Right atrium auricular region (tissue), 2 donors: ENCODE measurements at regions not wholly inside any gene's neighbourhood (a gene's known extent, or its start where the extent isn't known, plus 50 kb on each side); places are given as distances from the start of the nearest gene placed in this dataset.
"Not testable (repeated sequence)": the region's sequence is repeated elsewhere in the genome, so short reads cannot be mapped to it uniquely, and the experiment has no call there.

Source experiments
- DNase-seq: peaks from one replicate; pipeline ENCODE4 v3.0.0-alpha.2; 2019; ENCODE audit warnings: low spot score
- H3K27ac ChIP-seq, 2 donors: fragments of 200-600 bp; sonication (generic); 1 replicate in 1 of 2; 2 replicates in 1 of 2; pipeline ENCODE4 v1.5.1; 2016 to 2019
- H3K27me3 ChIP-seq, 2 donors: fragments of 200-600 bp; sonication (generic); one replicate each; pipeline versions ENCODE4 v1.5.1 to v1.6.0; 2017 to 2019
- H3K36me3 ChIP-seq: fragments of 200-600 bp; sonication (generic); one replicate; pipeline ENCODE4 v1.5.1; 2016
- H3K4me1 ChIP-seq, 2 donors: fragments of 200-600 bp; sonication (generic); one replicate each; pipeline versions ENCODE4 v1.5.1 to v1.6.0; 2017 to 2019
- H3K4me3 ChIP-seq, 2 donors: fragments of 200-600 bp; sonication (generic); 1 replicate in 1 of 2; 2 replicates in 1 of 2; pipeline ENCODE4 v1.5.1; 2017 to 2019; ENCODE audit warnings: mild to moderate bottlenecking in 1 of 2, moderate library complexity in 1 of 2
- H3K9me3 ChIP-seq, 2 donors: fragments of 200-600 bp; sonication (generic); one replicate each; pipeline ENCODE4 v1.5.1; 2019
- TF ChIP-seq, protein P1 (sequence below), 2 donors: fragments of 200-600 bp; sonication (generic); IDR thresholded peaks; one replicate each; pipeline ENCODE4 v1.5.1; 2019; ENCODE audit warnings: antibody characterized with exemption in 2 of 2

DNA sequence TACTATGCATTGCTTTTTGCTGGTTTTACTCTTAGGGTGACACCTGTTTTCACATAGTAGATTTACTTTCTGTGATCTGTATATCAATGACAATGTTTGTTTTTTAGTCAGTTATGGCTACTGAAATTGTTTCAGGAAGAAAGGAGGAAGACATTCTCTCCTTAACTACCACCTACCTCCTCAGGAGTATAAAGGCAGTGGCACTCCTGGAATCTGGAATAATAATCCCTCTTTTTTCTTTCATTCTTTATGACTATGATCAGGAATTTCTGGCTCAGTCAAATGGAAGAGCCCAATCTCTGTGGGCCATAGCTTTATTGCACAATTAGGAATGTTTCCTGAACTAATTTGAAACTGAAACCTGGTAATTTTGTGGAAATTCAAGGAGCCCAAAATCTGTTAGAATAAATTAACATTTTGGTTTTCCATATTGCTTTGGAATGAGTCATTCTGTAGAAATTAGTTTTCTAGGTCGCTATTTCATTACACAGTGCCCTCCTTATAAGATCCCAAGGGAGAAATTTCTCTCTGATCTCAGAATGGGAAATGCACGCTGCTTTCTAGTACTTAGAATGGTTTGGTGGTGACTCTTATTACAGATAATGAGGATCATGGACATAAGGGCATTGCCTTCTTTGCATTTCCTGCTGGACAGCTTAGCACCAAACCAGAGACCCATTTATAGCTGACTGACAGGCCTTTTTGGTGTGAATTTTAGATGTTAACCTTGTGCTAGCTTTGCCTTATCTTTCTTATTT lies 95.3 kb upstream of the VLDLR start:
- Histone ChIP-seq H3K27me3 (no peaks in the 10 kb centered on the region), H3K36me3 (peaks cover 3% of the 10 kb centered on the region), H3K27ac (no peak overlapping the region), H3K4me3 (no peak overlapping the region), H3K9me3 (no peaks in the 10 kb centered on the region), H3K4me1 (no peaks in the 10 kb centered on the region)
- no peak for DNase-seq
- TF ChIP-seq, protein P1, sequence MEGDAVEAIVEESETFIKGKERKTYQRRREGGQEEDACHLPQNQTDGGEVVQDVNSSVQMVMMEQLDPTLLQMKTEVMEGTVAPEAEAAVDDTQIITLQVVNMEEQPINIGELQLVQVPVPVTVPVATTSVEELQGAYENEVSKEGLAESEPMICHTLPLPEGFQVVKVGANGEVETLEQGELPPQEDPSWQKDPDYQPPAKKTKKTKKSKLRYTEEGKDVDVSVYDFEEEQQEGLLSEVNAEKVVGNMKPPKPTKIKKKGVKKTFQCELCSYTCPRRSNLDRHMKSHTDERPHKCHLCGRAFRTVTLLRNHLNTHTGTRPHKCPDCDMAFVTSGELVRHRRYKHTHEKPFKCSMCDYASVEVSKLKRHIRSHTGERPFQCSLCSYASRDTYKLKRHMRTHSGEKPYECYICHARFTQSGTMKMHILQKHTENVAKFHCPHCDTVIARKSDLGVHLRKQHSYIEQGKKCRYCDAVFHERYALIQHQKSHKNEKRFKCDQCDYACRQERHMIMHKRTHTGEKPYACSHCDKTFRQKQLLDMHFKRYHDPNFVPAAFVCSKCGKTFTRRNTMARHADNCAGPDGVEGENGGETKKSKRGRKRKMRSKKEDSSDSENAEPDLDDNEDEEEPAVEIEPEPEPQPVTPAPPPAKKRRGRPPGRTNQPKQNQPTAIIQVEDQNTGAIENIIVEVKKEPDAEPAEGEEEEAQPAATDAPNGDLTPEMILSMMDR (IDR thresholded peaks at IDR 0.05) = no peak

DNA sequence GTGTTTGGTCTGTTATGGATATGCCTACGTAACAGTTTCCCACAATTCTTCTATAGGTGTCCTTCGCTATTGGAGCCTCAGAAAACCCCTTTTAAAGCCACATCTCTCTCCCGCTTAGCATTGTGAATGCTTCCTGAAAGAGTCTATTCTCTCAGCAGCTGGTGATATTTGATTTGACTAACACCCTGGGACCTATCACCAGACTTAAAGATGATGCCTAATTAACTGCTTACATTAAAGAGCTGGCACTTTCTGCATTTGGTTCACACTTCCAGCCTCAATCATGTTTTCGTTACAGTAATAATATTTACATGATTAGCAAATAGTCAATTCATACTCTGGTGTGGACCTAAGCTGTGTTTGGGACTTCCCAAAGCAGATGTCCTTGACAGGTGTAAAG lies 90.1 kb upstream of the VLDLR start:
- DNase-seq = no peak
- H3K27ac ChIP-seq = no peak overlapping the region
- no peaks in the 10 kb centered on the region for H3K9me3 ChIP-seq
- no peaks in the 10 kb centered on the region for H3K27me3 ChIP-seq
- H3K4me1 ChIP-seq = no peaks in the 10 kb centered on the region
- H3K4me3 ChIP-seq = no peak overlapping the region
- TF ChIP-seq, protein P1 (IDR thresholded peaks at IDR 0.05) = no peak
- no peaks in the 10 kb centered on the region for H3K36me3 ChIP-seq

DNA sequence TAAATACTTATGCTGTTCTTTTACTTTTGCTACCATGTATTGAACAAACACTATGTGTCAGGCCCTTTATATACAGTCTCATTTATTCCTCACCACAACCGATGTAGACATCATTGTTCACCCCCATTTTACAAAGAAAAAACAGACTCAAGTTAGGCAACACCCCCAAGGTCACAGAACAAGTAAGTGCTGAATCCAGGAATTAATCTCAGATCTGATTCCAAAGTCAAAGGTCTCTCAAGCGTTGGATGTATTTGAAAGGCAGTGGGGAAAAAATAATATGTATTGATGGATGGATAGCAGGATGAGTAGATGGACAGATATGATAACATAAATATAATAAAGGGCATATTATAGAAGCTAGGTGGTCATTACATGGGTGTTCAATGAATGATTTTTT lies 85.1 kb upstream of the VLDLR start:
- H3K27me3 ChIP-seq = no peaks in the 10 kb centered on the region
- TF ChIP-seq, protein P1 (IDR thresholded peaks at IDR 0.05) = no peak
- H3K4me3 ChIP-seq = no peak overlapping the region
- DNase-seq = no peak
- H3K4me1 ChIP-seq = peaks cover 0 to 8% of the 10 kb centered on the region in 2 donors
- no peaks in the 10 kb centered on the region for H3K9me3 ChIP-seq
- no peaks in the 10 kb centered on the region for H3K36me3 ChIP-seq
- H3K27ac ChIP-seq = no peak overlapping the region

DNA sequence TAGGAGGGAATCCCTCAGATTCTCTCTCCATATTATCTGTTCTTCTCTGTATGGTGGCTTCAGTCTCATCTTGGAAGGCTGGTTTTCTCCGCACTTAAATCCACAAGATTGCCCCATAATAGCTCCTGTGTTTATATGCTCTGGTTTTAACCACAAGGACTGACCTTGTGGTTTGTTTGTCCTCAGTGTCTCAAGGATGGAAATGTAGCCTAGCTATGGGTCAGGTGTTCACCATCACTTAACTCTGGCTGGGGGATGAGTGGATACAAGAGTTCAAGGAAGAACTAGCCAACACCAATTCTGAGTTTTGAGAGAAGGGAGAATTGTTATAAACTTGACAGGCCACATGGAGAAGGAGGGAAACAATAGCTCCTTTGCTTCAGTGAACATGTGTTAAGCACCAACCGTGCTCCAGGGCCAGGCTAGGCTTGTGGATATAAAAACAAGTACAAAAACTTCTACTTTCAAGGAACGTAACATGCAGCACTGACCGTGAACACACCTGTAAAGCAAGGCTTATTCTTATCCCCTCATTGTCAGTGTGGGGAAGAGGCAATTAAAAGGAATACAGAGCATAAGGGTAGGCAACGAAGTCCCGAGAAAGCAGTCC lies 75.6 kb upstream of the VLDLR start:
- Histone ChIP-seq H3K27ac (no peak overlapping the region), H3K36me3 (no peaks in the 10 kb centered on the region), H3K4me1 (no peaks in the 10 kb centered on the region), H3K4me3 (no peak overlapping the region), H3K27me3 (no peaks in the 10 kb centered on the region), H3K9me3 (no peaks in the 10 kb centered on the region)
- TF ChIP-seq, protein P1 (IDR thresholded peaks at IDR 0.05) = no peak
- DNase-seq = no peak

DNA sequence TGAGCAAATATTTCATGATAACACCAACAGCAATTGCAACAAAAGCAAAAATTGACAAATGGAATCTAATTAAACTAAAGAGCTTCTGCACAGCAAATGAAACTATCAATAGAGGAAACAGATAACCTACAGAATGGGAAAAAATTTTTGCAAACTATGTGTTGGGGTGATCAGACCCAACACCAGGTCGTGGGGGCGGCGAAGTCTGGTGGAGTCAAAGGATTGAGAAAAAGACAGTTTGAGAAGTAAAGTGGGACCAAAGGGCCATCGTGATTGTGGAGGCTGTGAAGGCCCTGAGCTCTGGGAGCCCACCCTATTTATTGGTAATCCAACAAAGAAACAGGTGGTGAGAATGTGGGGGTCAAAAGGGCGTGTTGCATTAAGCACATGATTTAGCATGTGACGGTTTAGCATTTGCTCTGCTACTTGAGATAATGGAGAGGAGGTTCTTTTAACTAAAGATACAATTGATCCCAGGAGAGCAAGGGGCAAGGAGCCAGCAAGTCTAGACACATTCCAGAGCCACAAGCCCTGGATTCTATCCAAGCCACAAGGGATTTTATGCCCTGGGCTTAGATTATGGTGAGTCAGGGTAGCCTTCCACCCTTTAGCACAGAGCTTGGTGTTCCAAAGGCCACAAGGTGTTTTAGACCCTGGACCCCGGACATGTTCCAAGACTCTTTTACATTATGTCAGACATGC lies 65.5 kb upstream of the VLDLR start:
- Histone ChIP-seq H3K9me3 (peaks cover 0 to 12% of the 10 kb centered on the region in 2 donors), H3K4me1 (peaks cover 2 to 21% of the 10 kb centered on the region in 2 donors)
- not testable (repeated sequence) for DNase-seq, H3K27ac ChIP-seq, H3K27me3 ChIP-seq, H3K4me3 ChIP-seq, H3K36me3 ChIP-seq

DNA sequence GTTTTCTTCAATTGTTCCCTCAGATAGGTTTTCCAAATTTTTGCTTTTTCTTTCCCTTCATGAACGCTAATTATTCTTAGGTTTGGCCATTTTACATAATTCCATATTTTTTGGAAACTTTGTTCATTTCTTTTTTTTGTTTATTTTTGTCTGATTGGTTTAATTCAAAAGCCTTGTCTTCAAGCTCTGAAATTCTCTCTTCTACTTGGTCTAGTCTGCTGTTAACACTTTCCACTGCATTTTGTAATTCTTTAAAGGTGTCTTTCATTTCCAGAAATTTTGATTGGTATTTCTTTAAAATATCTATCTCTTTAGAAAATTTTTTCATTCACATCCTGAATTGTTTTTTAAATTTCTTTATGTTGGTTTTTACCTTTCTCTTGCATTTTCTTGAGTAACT lies 63.9 kb upstream of the VLDLR start:
- H3K9me3 ChIP-seq = peaks cover 0 to 23% of the 10 kb centered on the region in 2 donors
- peak overlapping the region in 1 of 2 donors; percentile 91 for H3K27ac ChIP-seq
- no peak for DNase-seq
- no peaks in the 10 kb centered on the region for H3K27me3 ChIP-seq
- H3K4me3 ChIP-seq = no peak overlapping the region
- H3K4me1 ChIP-seq = peaks cover 2 to 26% of the 10 kb centered on the region in 2 donors
- TF ChIP-seq, protein P1 (IDR thresholded peaks at IDR 0.05) = no peak
- H3K36me3 ChIP-seq = no peaks in the 10 kb centered on the region
